MCF 10A (cell line): ENCODE measurements at regions not wholly inside any gene's neighbourhood (a gene's known extent, or its start where the extent isn't known, plus 50 kb on each side); places are given as distances from the start of the nearest gene placed in this dataset.

Experiments
- BruUV-seq: library from RNA; stranded (reverse); fragments of 400-500 nt; replicated peaks from 2 replicates; lab custom pipeline; 2021; lab: Mats Ljungman, UMichigan
- CTCF ChIA-PET: fragments of 300-600 bp; sonication (Branson Sonifier 250); formaldehyde crosslinking; extraction: SDS; loops from one replicate; lab custom pipeline; 2021; ENCODE audit warnings: antibody characterized with exemption, inconsistent platforms; lab: Yijun Ruan, JAX
- POLR2A ChIA-PET: fragments of 300-600, 350-650 bp; sonication (Branson Sonifier 250); formaldehyde crosslinking; extraction: SDS; loops from one replicate; lab custom pipeline; 2020; ENCODE audit warnings: antibody characterized with exemption, inconsistent platforms; lab: Yijun Ruan, JAX
- DNase-seq: peaks from one replicate; pipeline ENCODE4 v3.0.0-alpha.2; 2018; ENCODE audit not compliant: unreplicated experiment
- H3K27ac Mint-ChIP-seq: one replicate; pipeline ENCODE4 v1.8.0; 2022; ENCODE audit warnings: mild to moderate bottlenecking, low read depth, mixed read lengths; ENCODE audit not compliant: unreplicated experiment
- H3K27me3 Mint-ChIP-seq: one replicate; pipeline ENCODE4 v1.8.0; 2022; ENCODE audit warnings: mixed read lengths; ENCODE audit not compliant: insufficient read depth, unreplicated experiment
- H3K36me3 Mint-ChIP-seq: one replicate; pipeline ENCODE4 v1.8.0; 2022; ENCODE audit warnings: mild to moderate bottlenecking, moderate library complexity, mixed read lengths; ENCODE audit not compliant: insufficient read depth, unreplicated experiment
- H3K4me1 Mint-ChIP-seq: one replicate; pipeline ENCODE4 v1.8.0; 2022; ENCODE audit warnings: mixed read lengths; ENCODE audit not compliant: insufficient read depth, unreplicated experiment
- H3K4me3 Mint-ChIP-seq: one replicate; pipeline ENCODE4 v1.8.0; 2022; ENCODE audit warnings: mild to moderate bottlenecking, moderate library complexity, mixed read lengths; ENCODE audit not compliant: unreplicated experiment
- H3K9me3 Mint-ChIP-seq: one replicate; pipeline ENCODE4 v1.8.0; 2022; ENCODE audit warnings: mixed read lengths; ENCODE audit not compliant: unreplicated experiment
- CTCF ChIP-seq: fragments of 200-600 bp; IDR thresholded peaks from one replicate; pipeline ENCODE4 v1.8.0; 2022; ENCODE audit warnings: antibody characterized with exemption, mild to moderate bottlenecking; ENCODE audit not compliant: unreplicated experiment
- intact Hi-C: fragments of 100-400 bp; cut with micrococcal nuclease; formaldehyde crosslinking; loops from 2 replicates; pipeline ENCODE4 v1.14.1; 2022

- no peak overlapping the region for H3K4me3 Mint-ChIP-seq
- DNase-seq = no peak
- no peaks in the 10 kb centered on the region for H3K9me3 Mint-ChIP-seq
- TF ChIP-seq CTCF = no peak
- no peak overlapping the region for H3K27ac Mint-ChIP-seq
- peaks cover 76% of the 10 kb centered on the region for H3K27me3 Mint-ChIP-seq
- intact Hi-C loops = no loop called here
- CTCF ChIA-PET = no interaction called here
- no peaks in the 10 kb centered on the region for H3K4me1 Mint-ChIP-seq
- POLR2A ChIA-PET = interaction anchor here (0.6 kb wide), 1 partner anchor 356 kb away, joined by 3 read pairs; no protein-coding TSS in a partner anchor
- no TSS peak for BruUV-seq
- H3K36me3 Mint-ChIP-seq = no peaks in the 10 kb centered on the region
These were observed 57.9 kb upstream of the SIMC1 start for GRCh38 chr5:176180339-176180738.

GRCh38 chr5:176180781-176181180 lies 57.4 kb upstream of the SIMC1 start:
- intact Hi-C loops = no loop called here
- no peaks in the 10 kb centered on the region for H3K36me3 Mint-ChIP-seq
- no peak overlapping the region for H3K27ac Mint-ChIP-seq
- ChIA-PET POLR2A (no interaction called here), CTCF (no interaction called here)
- no TSS peak for BruUV-seq
- no peaks in the 10 kb centered on the region for H3K9me3 Mint-ChIP-seq
- no peaks in the 10 kb centered on the region for H3K4me1 Mint-ChIP-seq
- no peak for TF ChIP-seq CTCF
- H3K27me3 Mint-ChIP-seq = peaks cover 71% of the 10 kb centered on the region
- DNase-seq = no peak
- H3K4me3 Mint-ChIP-seq = no peak overlapping the region

GRCh38 chr5:176181271-176181855 lies 56.9 kb upstream of the SIMC1 start:
- DNase-seq = no peak
- no TSS peak for BruUV-seq
- no peaks in the 10 kb centered on the region for H3K36me3 Mint-ChIP-seq
- no peaks in the 10 kb centered on the region for H3K9me3 Mint-ChIP-seq
- intact Hi-C loops = no loop called here
- H3K27me3 Mint-ChIP-seq = peaks cover 65% of the 10 kb centered on the region
- ChIA-PET POLR2A (no interaction called here), CTCF (no interaction called here)
- no peak for TF ChIP-seq CTCF
- no peak overlapping the region for H3K4me3 Mint-ChIP-seq
- no peaks in the 10 kb centered on the region for H3K4me1 Mint-ChIP-seq
- H3K27ac Mint-ChIP-seq = no peak overlapping the region

GRCh38 chr5:176183321-176184074 lies 54.7 kb upstream of the SIMC1 start:
- no peak for DNase-seq
- ChIA-PET POLR2A (no interaction called here), CTCF (no interaction called here)
- Mint-ChIP-seq H3K27me3 (peaks cover 44% of the 10 kb centered on the region), H3K4me3 (no peak overlapping the region), H3K4me1 (no peaks in the 10 kb centered on the region), H3K9me3 (no peaks in the 10 kb centered on the region), H3K36me3 (no peaks in the 10 kb centered on the region), H3K27ac (no peak overlapping the region)
- TF ChIP-seq CTCF = no peak
- intact Hi-C loops = no loop called here
- BruUV-seq = no TSS peak
